ENCODE measurements at regions not wholly inside any gene's neighbourhood (a gene's known extent, or its start where the extent isn't known, plus 50 kb on each side); places are given as distances from the start of the nearest gene placed in this dataset.

DNA sequence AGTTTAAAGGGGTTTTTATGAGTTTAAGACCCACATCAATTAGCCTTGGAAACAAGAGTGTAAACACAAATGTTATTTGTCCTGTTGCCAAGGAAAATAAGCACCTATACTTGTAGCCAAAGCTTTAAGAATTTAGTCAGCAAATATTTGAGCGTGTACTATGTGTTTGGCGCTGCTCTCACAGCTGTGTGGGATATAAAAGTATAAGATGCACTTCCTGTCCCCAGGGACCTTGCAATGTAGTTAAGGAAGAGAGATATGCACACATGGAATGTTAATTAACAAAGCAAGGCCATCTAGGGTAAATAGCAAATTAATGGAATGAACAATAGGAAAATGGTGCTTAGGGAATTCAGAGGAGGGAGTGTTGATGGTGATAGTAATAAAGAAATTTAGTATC, 134.9 kb upstream of the SRRM4 start:
- TF ChIP-seq, protein P1, sequence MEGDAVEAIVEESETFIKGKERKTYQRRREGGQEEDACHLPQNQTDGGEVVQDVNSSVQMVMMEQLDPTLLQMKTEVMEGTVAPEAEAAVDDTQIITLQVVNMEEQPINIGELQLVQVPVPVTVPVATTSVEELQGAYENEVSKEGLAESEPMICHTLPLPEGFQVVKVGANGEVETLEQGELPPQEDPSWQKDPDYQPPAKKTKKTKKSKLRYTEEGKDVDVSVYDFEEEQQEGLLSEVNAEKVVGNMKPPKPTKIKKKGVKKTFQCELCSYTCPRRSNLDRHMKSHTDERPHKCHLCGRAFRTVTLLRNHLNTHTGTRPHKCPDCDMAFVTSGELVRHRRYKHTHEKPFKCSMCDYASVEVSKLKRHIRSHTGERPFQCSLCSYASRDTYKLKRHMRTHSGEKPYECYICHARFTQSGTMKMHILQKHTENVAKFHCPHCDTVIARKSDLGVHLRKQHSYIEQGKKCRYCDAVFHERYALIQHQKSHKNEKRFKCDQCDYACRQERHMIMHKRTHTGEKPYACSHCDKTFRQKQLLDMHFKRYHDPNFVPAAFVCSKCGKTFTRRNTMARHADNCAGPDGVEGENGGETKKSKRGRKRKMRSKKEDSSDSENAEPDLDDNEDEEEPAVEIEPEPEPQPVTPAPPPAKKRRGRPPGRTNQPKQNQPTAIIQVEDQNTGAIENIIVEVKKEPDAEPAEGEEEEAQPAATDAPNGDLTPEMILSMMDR (IDR thresholded peaks at IDR 0.05), result no peak
- no peak for TF ChIP-seq POLR2A (IDR thresholded peaks at IDR 0.05)
- no peak overlapping the region for H3K27ac ChIP-seq
- WGBS, 2 donors, result 66 to 76% methylated on average over 2 of the region's 2 CpGs
- intact Hi-C loops (cut with DNase I; ENCODE audit: low total_unique reads), result no loop called here
- H3K9me3 ChIP-seq, result no peaks in the 10 kb centered on the region
- no peaks in the 10 kb centered on the region for H3K36me3 ChIP-seq (ENCODE audit: low read depth, missing control alignments)
- H3K4me3 ChIP-seq, result no peak overlapping the region
- no peaks in the 10 kb centered on the region for H3K27me3 ChIP-seq
- no peaks in the 10 kb centered on the region for H3K4me1 ChIP-seq
- DNase-seq, result no peak

DNA sequence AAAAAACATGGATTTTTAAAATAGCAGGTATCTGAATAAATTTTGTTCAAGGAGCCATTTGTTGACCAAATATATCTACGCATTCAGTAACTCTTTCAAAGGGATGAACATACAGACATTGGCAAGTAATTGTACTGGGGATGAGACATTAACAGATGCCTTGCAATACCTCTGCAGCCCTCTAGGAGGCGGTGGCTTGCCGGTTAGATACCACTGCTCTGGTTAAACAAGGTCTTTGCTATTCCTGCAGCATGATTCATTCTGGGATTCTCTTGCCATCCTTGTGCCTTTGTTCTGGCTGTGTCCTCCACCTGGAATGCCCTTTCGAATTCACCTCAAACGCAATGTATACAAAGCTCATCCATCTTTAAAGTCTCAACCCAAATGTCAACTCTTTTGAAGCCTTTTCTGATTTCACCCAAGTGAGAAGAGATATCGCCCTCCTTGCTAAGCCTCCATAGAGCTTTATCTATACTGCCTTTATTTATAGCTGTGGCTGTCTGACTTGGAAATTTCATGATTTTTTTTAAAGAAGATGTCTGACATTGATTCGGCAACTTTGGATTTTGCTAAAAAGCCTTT, 131.0 kb upstream of the SRRM4 start:
- no peaks in the 10 kb centered on the region for H3K9me3 ChIP-seq
- TF ChIP-seq POLR2A (IDR thresholded peaks at IDR 0.05), result no peak
- TF ChIP-seq, protein P1 (IDR thresholded peaks at IDR 0.05), result peak; percentile 35 to 60 (median 53)
- no peak overlapping the region for H3K27ac ChIP-seq
- intact Hi-C loops (cut with DNase I; ENCODE audit: low total_unique reads), result no loop called here
- H3K4me1 ChIP-seq, result no peaks in the 10 kb centered on the region
- 42 to 43% methylated on average over 7 of the region's 7 CpGs for WGBS, 2 donors
- H3K36me3 ChIP-seq (ENCODE audit: low read depth, missing control alignments), result no peaks in the 10 kb centered on the region
- no peak overlapping the region for H3K4me3 ChIP-seq
- peak; percentile 66 for DNase-seq
- H3K27me3 ChIP-seq, result no peaks in the 10 kb centered on the region

DNA sequence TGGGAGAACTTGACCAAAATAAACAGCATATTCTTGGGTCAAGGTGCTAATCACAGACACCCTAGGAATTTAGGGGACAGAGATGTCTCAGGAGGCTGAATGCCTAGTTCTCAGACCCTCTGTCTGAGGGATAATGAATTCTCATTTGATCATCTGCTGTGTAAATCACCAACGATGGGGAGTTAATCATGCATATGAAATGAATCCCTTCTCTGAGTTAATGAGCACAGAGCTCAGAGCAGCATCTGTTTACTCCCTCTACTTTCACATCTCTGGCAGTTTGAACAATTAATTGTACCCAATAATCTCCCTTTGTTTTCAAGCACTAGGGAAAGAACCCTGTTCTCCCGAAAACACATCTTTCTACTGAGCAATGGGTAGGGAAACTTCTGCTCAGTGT, 129.4 kb upstream of the SRRM4 start:
- 68 to 75% methylated on average over 2 of the region's 2 CpGs for WGBS, 2 donors

DNA sequence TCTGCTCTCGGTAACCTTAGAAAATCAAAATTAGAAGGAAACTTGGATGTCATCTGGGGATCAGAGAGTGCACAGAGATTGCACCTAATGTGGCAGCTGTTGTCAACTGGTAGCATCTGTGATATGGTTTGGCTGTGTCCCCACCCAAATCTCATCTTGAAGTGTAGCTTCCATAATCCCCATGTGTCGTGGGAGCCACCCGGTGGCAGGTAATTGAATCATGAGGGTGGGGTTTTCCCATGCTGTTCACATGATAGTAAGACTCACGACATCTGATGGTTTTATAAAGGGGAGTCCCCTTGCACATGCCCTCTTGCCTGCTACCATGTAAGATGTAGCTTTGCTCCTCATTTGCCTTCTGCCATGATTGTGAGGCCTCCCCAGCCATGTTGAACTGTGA, 127.7 kb upstream of the SRRM4 start:
- H3K4me1 ChIP-seq, result no peaks in the 10 kb centered on the region
- H3K9me3 ChIP-seq, result no peaks in the 10 kb centered on the region
- no peaks in the 10 kb centered on the region for H3K36me3 ChIP-seq (ENCODE audit: low read depth, missing control alignments)
- DNase-seq, result no peak
- no peak overlapping the region for H3K4me3 ChIP-seq
- H3K27ac ChIP-seq, result no peak overlapping the region
- TF ChIP-seq, protein P1 (IDR thresholded peaks at IDR 0.05), result no peak
- H3K27me3 ChIP-seq, result no peaks in the 10 kb centered on the region
- WGBS, 2 donors, result 75 to 78% methylated on average over 4 of the region's 4 CpGs
- intact Hi-C loops (cut with DNase I; ENCODE audit: low total_unique reads), result no loop called here

More for the DNA sequence above, 129.4 kb upstream of the SRRM4 start:
- DNase-seq, result no peak
- H3K4me3 ChIP-seq, result no peak overlapping the region
- intact Hi-C loops (cut with DNase I; ENCODE audit: low total_unique reads), result no loop called here
- TF ChIP-seq, protein P1 (IDR thresholded peaks at IDR 0.05), result no peak
- TF ChIP-seq POLR2A (IDR thresholded peaks at IDR 0.05), result no peak
- no peaks in the 10 kb centered on the region for H3K4me1 ChIP-seq
- H3K27ac ChIP-seq, result no peak overlapping the region
- no peaks in the 10 kb centered on the region for H3K27me3 ChIP-seq
- H3K36me3 ChIP-seq (ENCODE audit: low read depth, missing control alignments), result no peaks in the 10 kb centered on the region
- H3K9me3 ChIP-seq, result no peaks in the 10 kb centered on the region

DNA sequence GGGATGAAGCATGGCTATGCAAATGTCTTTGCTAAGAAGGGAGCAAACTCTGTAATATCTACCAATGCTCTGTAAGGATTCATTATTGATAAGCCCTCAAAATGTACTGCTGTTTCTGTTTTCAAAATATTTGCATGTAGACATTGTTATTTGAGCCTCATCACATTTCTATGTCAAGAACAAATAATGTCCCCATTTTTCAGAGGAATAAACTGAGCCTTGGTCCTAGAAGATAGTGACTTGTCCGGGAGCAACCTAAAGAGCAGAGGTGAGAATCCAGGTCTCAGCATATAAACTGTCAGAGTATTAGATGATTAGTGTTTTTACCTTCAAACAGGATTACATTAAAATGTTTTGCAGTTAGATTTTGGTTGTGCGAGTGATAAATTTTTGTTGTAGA, 125.5 kb upstream of the SRRM4 start:
- no peaks in the 10 kb centered on the region for H3K27me3 ChIP-seq
- TF ChIP-seq POLR2A (IDR thresholded peaks at IDR 0.05), result no peak
- TF ChIP-seq, protein P1 (IDR thresholded peaks at IDR 0.05), result no peak
- WGBS, 2 donors, result 91 to 94% methylated on average over 2 of the region's 2 CpGs
- no peak overlapping the region for H3K4me3 ChIP-seq
- no peaks in the 10 kb centered on the region for H3K36me3 ChIP-seq (ENCODE audit: low read depth, missing control alignments)
- H3K9me3 ChIP-seq, result no peaks in the 10 kb centered on the region
- no peak for DNase-seq
- intact Hi-C loops (cut with DNase I; ENCODE audit: low total_unique reads), result no loop called here
- no peaks in the 10 kb centered on the region for H3K4me1 ChIP-seq
- H3K27ac ChIP-seq, result no peak overlapping the region
